GM12878 (cell line): ENCODE measurements at regions not wholly inside any gene's neighbourhood (a gene's known extent, or its start where the extent isn't known, plus 50 kb on each side); places are given as distances from the start of the nearest gene placed in this dataset.

ENCODE experiments used
- BACH1 ChIP-seq: fragments of 450-650 bp; IDR thresholded peaks from 2 replicates; pipeline ENCODE4 v1.6.1; 2017; ENCODE audit warnings: mild to moderate bottlenecking, borderline replicate concordance
- CTCF ChIP-seq, 3 experiments: IDR thresholded peaks in 2 of 3; conservative IDR thresholded peaks in 1 of 3; 2 replicates each; pipeline ENCODE4 v1.5.1; 2011; ENCODE audit warnings: low read depth in 3 of 3, low read length in 3 of 3, mild to moderate bottlenecking in 3 of 3, control low read depth in 2 of 3, moderate library complexity in 2 of 3, inconsistent platforms in 1 of 3, mixed read lengths in 1 of 3; ENCODE audit not compliant: control insufficient read depth in 2 of 3, insufficient read depth in 1 of 3; ENCODE audit errors: extremely low read depth in 1 of 3
- ESRRA ChIP-seq: IDR thresholded peaks from 2 replicates; pipeline ENCODE4 v1.6.1; 2012; ENCODE audit warnings: mild to moderate bottlenecking, low read length, improper control_type of control experiment
- EZH2 ChIP-seq: IDR thresholded peaks from 2 replicates; pipeline ENCODE4 v1.6.1; 2012; ENCODE audit warnings: low read depth, mild to moderate bottlenecking, control low read depth, inconsistent platforms, low read length, borderline replicate concordance; ENCODE audit not compliant: control insufficient read depth
- NKRF ChIP-seq: fragments of 450-650 bp; conservative IDR thresholded peaks from 2 replicates; pipeline ENCODE4 v1.6.1; 2017; ENCODE audit warnings: mild to moderate bottlenecking, moderate library complexity
- ZBTB33 ChIP-seq: fragments of 450-650 bp; IDR thresholded peaks from 2 replicates; pipeline ENCODE4 v1.6.1; 2017; ENCODE audit warnings: mild to moderate bottlenecking

- TF ChIP-seq ZBTB33 (no peak), CTCF (IDR thresholded peaks at IDR 0.05 in 2 of 3, conservative IDR thresholded peaks at IDR 0.05 in 1 of 3; ENCODE audit: control insufficient read depth in 2 of 3, extremely low read depth in 1 of 3, insufficient read depth in 1 of 3, low read depth in 3 of 3, low read length in 3 of 3) (no peak), NKRF (no peak), BACH1 (no peak), EZH2 (no peak), ESRRA (no peak)
Measured at GRCh38 chr2:140158259-140158658, 1378.1 kb upstream of the NXPH2 start.
